ENCODE measurements at regions not wholly inside any gene's neighbourhood (a gene's known extent, or its start where the extent isn't known, plus 50 kb on each side); places are given as distances from the start of the nearest gene placed in this dataset.

DNA sequence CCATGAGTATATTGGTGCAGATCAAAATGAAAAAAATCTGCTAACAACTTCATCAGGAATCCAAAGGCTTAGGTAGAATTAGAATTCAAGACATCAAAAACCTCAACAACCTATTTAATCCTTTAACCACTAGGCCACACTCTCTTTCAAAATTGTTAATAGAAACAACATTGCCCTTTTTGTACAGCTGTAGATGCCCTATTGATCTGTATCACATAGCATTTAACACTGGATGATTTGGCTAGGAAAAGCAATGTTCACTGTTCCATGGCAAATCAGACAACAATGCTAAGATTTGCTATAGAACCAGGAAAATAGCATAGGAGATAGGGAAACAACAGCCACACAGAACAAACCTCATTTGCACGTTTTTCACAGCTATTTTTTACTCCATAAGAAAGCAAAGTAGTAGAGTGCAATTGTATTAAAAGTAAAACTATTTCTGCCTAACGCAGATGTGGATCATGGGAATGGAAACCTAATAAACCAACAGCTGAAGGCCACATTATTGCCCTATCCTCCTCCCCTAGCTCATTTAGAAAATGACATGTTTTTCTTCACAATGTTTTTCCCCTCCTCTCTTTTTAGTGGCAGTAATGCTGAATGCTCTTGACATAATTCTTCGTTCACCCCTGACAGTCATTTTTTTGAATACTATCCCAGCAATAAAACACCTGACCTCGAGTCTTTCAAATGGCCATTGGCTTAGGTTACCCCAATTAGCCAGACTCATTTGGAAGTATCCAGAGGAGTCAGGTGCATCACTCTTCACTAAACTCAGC, 373.0 kb upstream of the CCNH start:
- TF ChIP-seq, protein P1, sequence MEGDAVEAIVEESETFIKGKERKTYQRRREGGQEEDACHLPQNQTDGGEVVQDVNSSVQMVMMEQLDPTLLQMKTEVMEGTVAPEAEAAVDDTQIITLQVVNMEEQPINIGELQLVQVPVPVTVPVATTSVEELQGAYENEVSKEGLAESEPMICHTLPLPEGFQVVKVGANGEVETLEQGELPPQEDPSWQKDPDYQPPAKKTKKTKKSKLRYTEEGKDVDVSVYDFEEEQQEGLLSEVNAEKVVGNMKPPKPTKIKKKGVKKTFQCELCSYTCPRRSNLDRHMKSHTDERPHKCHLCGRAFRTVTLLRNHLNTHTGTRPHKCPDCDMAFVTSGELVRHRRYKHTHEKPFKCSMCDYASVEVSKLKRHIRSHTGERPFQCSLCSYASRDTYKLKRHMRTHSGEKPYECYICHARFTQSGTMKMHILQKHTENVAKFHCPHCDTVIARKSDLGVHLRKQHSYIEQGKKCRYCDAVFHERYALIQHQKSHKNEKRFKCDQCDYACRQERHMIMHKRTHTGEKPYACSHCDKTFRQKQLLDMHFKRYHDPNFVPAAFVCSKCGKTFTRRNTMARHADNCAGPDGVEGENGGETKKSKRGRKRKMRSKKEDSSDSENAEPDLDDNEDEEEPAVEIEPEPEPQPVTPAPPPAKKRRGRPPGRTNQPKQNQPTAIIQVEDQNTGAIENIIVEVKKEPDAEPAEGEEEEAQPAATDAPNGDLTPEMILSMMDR (IDR thresholded peaks at IDR 0.05) = no peak
- no peak for TF ChIP-seq POLR2A (IDR thresholded peaks at IDR 0.05)

Measured in body of pancreas (tissue), 4 donors.